ENCODE measurements at regions not wholly inside any gene's neighbourhood (a gene's known extent, or its start where the extent isn't known, plus 50 kb on each side); places are given as distances from the start of the nearest gene placed in this dataset.

GRCh38 chr7:137074391-137075030, 206.1 kb downstream of the CHRM2 start:
- no peak for FAIRE-seq
- H3K4me3 ChIP-seq (replicated peaks in 1 of 3; ENCODE audit: insufficient read depth in 1 of 3, low read depth in 1 of 3, low read length in 3 of 3) = no peak overlapping the region
- BruUV-seq (replicated peaks) = no TSS peak

GRCh38 chr7:137073571-137074325, 205.3 kb downstream of the CHRM2 start:
- ChIA-PET CTCF (no interaction called here), POLR2A (no interaction called here)
- Histone ChIP-seq H3K9me1 (replicated peaks; ENCODE audit: control insufficient read depth, extremely low read depth, insufficient read depth, low read length) (no peaks in the 10 kb centered on the region), H3K27ac (ENCODE audit: insufficient read depth, low read depth, low read length) (peak overlapping the region; percentile 49), H4K20me1 (replicated peaks; ENCODE audit: control insufficient read depth, extremely low read depth, insufficient read depth, low read length) (no peaks in the 10 kb centered on the region), H2AFZ (ENCODE audit: low read depth, low read length) (peak overlapping the region; percentile 68), H3K79me2 (ENCODE audit: control insufficient read depth, insufficient read depth, low read length) (no peaks in the 10 kb centered on the region), H3K9ac (replicated peaks; ENCODE audit: extremely low read depth, insufficient read depth, low read length) (no peak overlapping the region), H3K4me2 (ENCODE audit: insufficient read depth, low read length) (no peak overlapping the region), H3K27me3 (ENCODE audit: control insufficient read depth in 2 of 2, insufficient read depth in 2 of 2, low read length in 2 of 2) (no peaks in the 10 kb centered on the region), H3K36me3 (ENCODE audit: control insufficient read depth in 2 of 2, extremely low read depth in 1 of 2, insufficient read depth in 2 of 2, low read length in 2 of 2) (no peaks in the 10 kb centered on the region), H3K9me3 (replicated peaks; ENCODE audit: control insufficient read depth, insufficient read depth, low read length) (no peaks in the 10 kb centered on the region), H3K4me1 (ENCODE audit: control insufficient read depth, extremely low read depth, insufficient read depth, low read length) (peaks cover 7% of the 10 kb centered on the region), H3K4me3 (replicated peaks in 1 of 3; ENCODE audit: insufficient read depth in 1 of 3, low read depth in 1 of 3, low read length in 3 of 3) (no peak overlapping the region)
- no TSS peak for BruUV-seq (replicated peaks)
- no peak for DNase-seq (ENCODE audit: low read depth, low spot score)
- dilution Hi-C loops (cut with MboI; ENCODE audit: extremely low pct_ligation_motif_present, low sequenced_read_pairs) (no loop called here), intact Hi-C loops (cut with micrococcal nuclease) (loop anchor here (5.0 kb wide), 1 partner anchor 116 kb away; no protein-coding TSS in a partner anchor)
- no peak for FAIRE-seq
- TF ChIP-seq MAX (IDR thresholded peaks at IDR 0.05; ENCODE audit: insufficient read depth, insufficient read length) = no peak
- TF ChIP-seq JUN (IDR thresholded peaks at IDR 0.05; ENCODE audit: borderline replicate concordance, insufficient read depth, insufficient read length, low read depth) = no peak
- no peak for TF ChIP-seq POLR2AphosphoS5 (IDR thresholded peaks at IDR 0.05; ENCODE audit: insufficient read depth, low read depth, low read length)
- no peak for TF ChIP-seq POLR2A (IDR thresholded peaks at IDR 0.05; ENCODE audit: low read depth, low read length)
- no peak for TF ChIP-seq CTCF (IDR thresholded peaks at IDR 0.05; ENCODE audit: extremely low read depth in 1 of 2, insufficient read depth in 1 of 2, low read depth in 1 of 2, low read length in 2 of 2)
- no peak for TF ChIP-seq EZH2 (IDR thresholded peaks at IDR 0.05; ENCODE audit: borderline replicate concordance, low read depth, low read length, severe bottlenecking)
- TF ChIP-seq GATA2 (IDR thresholded peaks at IDR 0.05; ENCODE audit: insufficient read depth, insufficient read length, low read depth, low read length) = no peak
- no peak for TF ChIP-seq MYC (IDR thresholded peaks at IDR 0.05; ENCODE audit: low read depth, low read length)
- no peak for TF ChIP-seq FOS (IDR thresholded peaks at IDR 0.05; ENCODE audit: borderline replicate concordance, insufficient read depth, low read length)

More at GRCh38 chr7:137074391-137075030, 206.1 kb downstream of the CHRM2 start:
- Histone ChIP-seq H3K9me3 (replicated peaks; ENCODE audit: control insufficient read depth, insufficient read depth, low read length) (no peaks in the 10 kb centered on the region), H3K27me3 (ENCODE audit: control insufficient read depth in 2 of 2, insufficient read depth in 2 of 2, low read length in 2 of 2) (no peaks in the 10 kb centered on the region), H3K4me1 (ENCODE audit: control insufficient read depth, extremely low read depth, insufficient read depth, low read length) (peaks cover 7% of the 10 kb centered on the region), H3K79me2 (ENCODE audit: control insufficient read depth, insufficient read depth, low read length) (no peaks in the 10 kb centered on the region), H2AFZ (ENCODE audit: low read depth, low read length) (no peak overlapping the region), H4K20me1 (replicated peaks; ENCODE audit: control insufficient read depth, extremely low read depth, insufficient read depth, low read length) (no peaks in the 10 kb centered on the region), H3K36me3 (ENCODE audit: control insufficient read depth in 2 of 2, extremely low read depth in 1 of 2, insufficient read depth in 2 of 2, low read length in 2 of 2) (no peaks in the 10 kb centered on the region), H3K9me1 (replicated peaks; ENCODE audit: control insufficient read depth, extremely low read depth, insufficient read depth, low read length) (no peaks in the 10 kb centered on the region), H3K4me2 (ENCODE audit: insufficient read depth, low read length) (no peak overlapping the region), H3K9ac (replicated peaks; ENCODE audit: extremely low read depth, insufficient read depth, low read length) (no peak overlapping the region), H3K27ac (ENCODE audit: insufficient read depth, low read depth, low read length) (no peak overlapping the region)
- dilution Hi-C loops (cut with MboI; ENCODE audit: extremely low pct_ligation_motif_present, low sequenced_read_pairs) = no loop called here
- TF ChIP-seq GATA2 (IDR thresholded peaks at IDR 0.05; ENCODE audit: insufficient read depth, insufficient read length, low read depth, low read length) (no peak), POLR2A (IDR thresholded peaks at IDR 0.05; ENCODE audit: low read depth, low read length) (no peak), MYC (IDR thresholded peaks at IDR 0.05; ENCODE audit: low read depth, low read length) (no peak), MAX (IDR thresholded peaks at IDR 0.05; ENCODE audit: insufficient read depth, insufficient read length) (no peak)
- ChIA-PET POLR2A (no interaction called here), CTCF (interaction anchor here (1.6 kb wide), 1 partner anchor 10 kb away, joined by 3 read pairs; no protein-coding TSS in a partner anchor)
- DNase-seq (ENCODE audit: low read depth, low spot score) = no peak
- intact Hi-C loops (cut with micrococcal nuclease) = loop anchor here (5.0 kb wide), 1 partner anchor 117 kb away; no protein-coding TSS in a partner anchor
